Adrenal gland (tissue), 5 donors: ENCODE measurements at regions not wholly inside any gene's neighbourhood (a gene's known extent, or its start where the extent isn't known, plus 50 kb on each side); places are given as distances from the start of the nearest gene placed in this dataset.

Experiments used
- CTCF ChIP-seq, 6 experiments: fragments of 450-650 bp in 4 of 6; fragments of 200-600 bp in 2 of 6; sonication (generic) in 1 of 6; IDR thresholded peaks; 1 replicate in 5 of 6; 2 replicates in 1 of 6; pipeline versions ENCODE4 v1.5.1 to v1.8.0; 2016 to 2021; ENCODE audit warnings: antibody characterized with exemption in 6 of 6, mild to moderate bottlenecking in 2 of 6, moderate library complexity in 1 of 6
- POLR2A ChIP-seq, 2 donors: fragments of 450-650 bp; IDR thresholded peaks; one replicate each; pipeline ENCODE4 v1.6.1; 2017; ENCODE audit warnings: antibody characterized with exemption in 2 of 2, mild to moderate bottlenecking in 2 of 2, moderate library complexity in 1 of 2
- donor health status: DM: no; HTN: no; CAD: no.

DNA sequence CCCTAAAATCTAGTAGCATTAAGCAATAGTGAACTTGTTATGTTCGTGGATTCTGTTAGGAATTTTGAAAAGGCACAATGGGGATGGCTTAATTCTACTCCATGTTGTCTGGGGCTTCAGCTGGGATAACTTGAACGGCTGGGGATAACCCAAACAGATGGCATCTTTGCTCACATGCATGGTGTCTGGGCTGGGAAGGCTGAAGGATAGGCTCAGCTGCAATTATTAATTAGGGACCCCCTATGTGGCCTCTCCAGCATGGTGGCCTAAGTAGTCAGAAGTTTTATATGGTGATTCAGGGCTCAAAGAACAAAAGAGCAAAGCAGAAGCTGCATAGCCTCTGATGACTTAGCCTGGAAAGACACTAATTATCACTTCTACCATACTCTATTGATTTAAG lies 551.1 kb downstream of the PSAT1 start:
- TF ChIP-seq CTCF (IDR thresholded peaks at IDR 0.05) (no peak), POLR2A (IDR thresholded peaks at IDR 0.05) (no peak)
